ENCODE measurements at regions not wholly inside any gene's neighbourhood (a gene's known extent, or its start where the extent isn't known, plus 50 kb on each side); places are given as distances from the start of the nearest gene placed in this dataset.

GRCh38 chr11:81359476-81359875 is 1374.2 kb downstream of the FAM181B start:
- H3K36me3 ChIP-seq (ENCODE audit: control insufficient read depth in 2 of 2, extremely low read depth in 1 of 2, insufficient read depth in 2 of 2, low read length in 2 of 2), result no peaks in the 10 kb centered on the region
- BruUV-seq (replicated peaks), result no TSS peak
- H3K4me1 ChIP-seq (ENCODE audit: control insufficient read depth, extremely low read depth, insufficient read depth, low read length), result no peaks in the 10 kb centered on the region
- no peak overlapping the region for H3K4me2 ChIP-seq (ENCODE audit: insufficient read depth, low read length)
- no peak for DNase-seq (ENCODE audit: low read depth, low spot score)
- no peak for FAIRE-seq
- H3K9me1 ChIP-seq (replicated peaks; ENCODE audit: control insufficient read depth, extremely low read depth, insufficient read depth, low read length), result no peaks in the 10 kb centered on the region
- H2AFZ ChIP-seq (ENCODE audit: low read depth, low read length), result no peak overlapping the region
- dilution Hi-C loops (cut with MboI; ENCODE audit: extremely low pct_ligation_motif_present, low sequenced_read_pairs), result no loop called here
- no peaks in the 10 kb centered on the region for H4K20me1 ChIP-seq (replicated peaks; ENCODE audit: control insufficient read depth, extremely low read depth, insufficient read depth, low read length)
- H3K9me3 ChIP-seq (replicated peaks; ENCODE audit: control insufficient read depth, insufficient read depth, low read length), result no peaks in the 10 kb centered on the region
- intact Hi-C loops (cut with micrococcal nuclease), result no loop called here
- H3K9ac ChIP-seq (replicated peaks; ENCODE audit: extremely low read depth, insufficient read depth, low read length), result no peak overlapping the region
- no peak for TF ChIP-seq MYC (IDR thresholded peaks at IDR 0.05; ENCODE audit: low read depth, low read length)
- TF ChIP-seq MAX (IDR thresholded peaks at IDR 0.05; ENCODE audit: insufficient read depth, insufficient read length), result no peak
- no peak for TF ChIP-seq POLR2A (IDR thresholded peaks at IDR 0.05; ENCODE audit: low read depth, low read length)
- TF ChIP-seq FOS (IDR thresholded peaks at IDR 0.05; ENCODE audit: borderline replicate concordance, insufficient read depth, low read length), result no peak
- no peak for TF ChIP-seq CTCF (IDR thresholded peaks at IDR 0.05; ENCODE audit: extremely low read depth in 1 of 2, insufficient read depth in 1 of 2, low read depth in 1 of 2, low read length in 2 of 2)
- no peak for TF ChIP-seq GATA2 (IDR thresholded peaks at IDR 0.05; ENCODE audit: insufficient read depth, insufficient read length, low read depth, low read length)
- no peak for TF ChIP-seq EZH2 (IDR thresholded peaks at IDR 0.05; ENCODE audit: borderline replicate concordance, low read depth, low read length, severe bottlenecking)
- TF ChIP-seq POLR2AphosphoS5 (IDR thresholded peaks at IDR 0.05; ENCODE audit: insufficient read depth, low read depth, low read length), result no peak
- no peak for TF ChIP-seq JUN (IDR thresholded peaks at IDR 0.05; ENCODE audit: borderline replicate concordance, insufficient read depth, insufficient read length, low read depth)
- no peaks in the 10 kb centered on the region for H3K79me2 ChIP-seq (ENCODE audit: control insufficient read depth, insufficient read depth, low read length)
- no peak overlapping the region for H3K27ac ChIP-seq (ENCODE audit: insufficient read depth, low read depth, low read length)
- no peak overlapping the region for H3K4me3 ChIP-seq (replicated peaks in 1 of 3; ENCODE audit: insufficient read depth in 1 of 3, low read depth in 1 of 3, low read length in 3 of 3)
- ChIA-PET POLR2A (no interaction called here), CTCF (no interaction called here)
- no peaks in the 10 kb centered on the region for H3K27me3 ChIP-seq (ENCODE audit: control insufficient read depth in 2 of 2, insufficient read depth in 2 of 2, low read length in 2 of 2)
